CD14-positive monocyte (primary cell): ENCODE measurements at regions not wholly inside any gene's neighbourhood (a gene's known extent, or its start where the extent isn't known, plus 50 kb on each side); places are given as distances from the start of the nearest gene placed in this dataset.

Source experiments
- DNase-seq, 3 donors: peaks; one replicate each; pipeline ENCODE4 v3.0.0-alpha.2; 2011 to 2022
- H2AFZ ChIP-seq: 2 replicates; pipeline ENCODE4 v1.6.0; 2012; ENCODE audit warnings: mild to moderate bottlenecking, low read depth, low read length, inconsistent platforms; ENCODE audit not compliant: insufficient read depth, poor library complexity, severe bottlenecking
- H3K27ac ChIP-seq, 2 donors: 1 replicate in 1 of 2; 2 replicates in 1 of 2; pipeline ENCODE4 v1.5.1; 2012 to 2013; ENCODE audit warnings: low read length in 2 of 2, control low read depth in 1 of 2, inconsistent platforms in 1 of 2, low read depth in 1 of 2, mild to moderate bottlenecking in 1 of 2
- H3K27me3 ChIP-seq, 2 donors: one replicate each; pipeline versions ENCODE4 v1.6.0 to v1.6.1; 2011 to 2013; ENCODE audit warnings: low read length in 2 of 2; ENCODE audit not compliant: control insufficient read depth in 2 of 2, insufficient read depth in 2 of 2
- H3K36me3 ChIP-seq, 2 donors: replicated peaks in 1 of 2; 1 replicate in 1 of 2; 2 replicates in 1 of 2; pipeline versions ENCODE4 v1.5.1 to v1.6.1; 2012 to 2013; ENCODE audit warnings: low read length in 2 of 2, control low read depth in 1 of 2, inconsistent platforms in 1 of 2, mild to moderate bottlenecking in 1 of 2; ENCODE audit not compliant: insufficient read depth in 2 of 2, control insufficient read depth in 1 of 2
- H3K4me1 ChIP-seq, 2 donors: 1 replicate in 1 of 2; 2 replicates in 1 of 2; pipeline versions ENCODE4 v1.5.1 to v1.6.1; 2012 to 2013; ENCODE audit warnings: low read length in 2 of 2, control low read depth in 1 of 2, inconsistent platforms in 1 of 2, mild to moderate bottlenecking in 1 of 2, moderate library complexity in 1 of 2; ENCODE audit not compliant: insufficient read depth in 2 of 2, control insufficient read depth in 1 of 2
- H3K4me2 ChIP-seq: replicated peaks from 2 replicates; pipeline ENCODE3; 2012; ENCODE audit warnings: low read length, moderate library complexity, mild to moderate bottlenecking; ENCODE audit not compliant: poor library complexity, severe bottlenecking; ENCODE audit errors: extremely low read depth
- H3K4me3 ChIP-seq, 3 experiments: fragments of 200-600 bp in 1 of 3; sonication (generic) in 1 of 3; replicated peaks in 1 of 3; 1 replicate in 2 of 3; 2 replicates in 1 of 3; pipeline ENCODE4 v1.5.1; 2011 to 2013; ENCODE audit warnings: low read length in 3 of 3, mild to moderate bottlenecking in 3 of 3, control low read depth in 2 of 3, low read depth in 2 of 3, inconsistent platforms in 1 of 3, moderate library complexity in 1 of 3
- H3K79me2 ChIP-seq: 2 replicates; pipeline ENCODE4 v1.6.0; 2012; ENCODE audit warnings: mild to moderate bottlenecking, control low read depth, inconsistent platforms, low read length, moderate library complexity; ENCODE audit not compliant: insufficient read depth
- H3K9ac ChIP-seq: 2 replicates; pipeline ENCODE4 v1.6.0; 2017; ENCODE audit warnings: low read length, mild to moderate bottlenecking; ENCODE audit not compliant: insufficient read depth, poor library complexity, severe bottlenecking
- H3K9me3 ChIP-seq, 2 donors: replicated peaks in 1 of 2; 1 replicate in 1 of 2; 2 replicates in 1 of 2; pipeline versions ENCODE4 v1.5.1 to v1.6.1; 2012 to 2013; ENCODE audit warnings: low read length in 2 of 2, control low read depth in 1 of 2; ENCODE audit not compliant: control insufficient read depth in 1 of 2, insufficient read depth in 1 of 2
- H4K20me1 ChIP-seq: 2 replicates; pipeline ENCODE4 v1.6.0; 2012; ENCODE audit warnings: mild to moderate bottlenecking, low read length, control low read depth, moderate library complexity; ENCODE audit not compliant: insufficient read depth
- H3K27ac Mint-ChIP-seq, 7 donors: one replicate each; pipeline ENCODE4 v1.8.0; 2020; ENCODE audit warnings: mild to moderate bottlenecking in 7 of 7, mixed read lengths in 7 of 7, moderate library complexity in 6 of 7, inconsistent platforms in 2 of 7
- H3K27me3 Mint-ChIP-seq, 3 donors: one replicate each; pipeline ENCODE4 v1.8.0; 2021 to 2022; ENCODE audit warnings: low read depth in 3 of 3, mild to moderate bottlenecking in 3 of 3, mixed read lengths in 3 of 3, moderate library complexity in 3 of 3, inconsistent platforms in 1 of 3
- H3K36me3 Mint-ChIP-seq, 2 donors: one replicate each; pipeline ENCODE4 v1.8.0; 2020; ENCODE audit warnings: mixed read lengths in 2 of 2, inconsistent platforms in 1 of 2, mild to moderate bottlenecking in 1 of 2
- H3K4me1 Mint-ChIP-seq: one replicate; pipeline ENCODE4 v1.8.0; 2020; ENCODE audit warnings: mild to moderate bottlenecking, mixed read lengths
- H3K4me3 Mint-ChIP-seq, 2 donors: one replicate each; pipeline ENCODE4 v1.8.0; 2020; ENCODE audit warnings: mild to moderate bottlenecking in 2 of 2, mixed read lengths in 2 of 2, moderate library complexity in 1 of 2
- H3K9me3 Mint-ChIP-seq, 7 donors: one replicate each; pipeline ENCODE4 v1.8.0; 2020 to 2022; ENCODE audit warnings: mixed read lengths in 7 of 7, mild to moderate bottlenecking in 6 of 7, moderate library complexity in 6 of 7, inconsistent platforms in 2 of 7
- WGBS: methylation state at CpG from one replicate; pipeline ENCODE4 v1.1.5; 2013; ENCODE audit warnings: missing lambda C conversion rate; ENCODE audit not compliant: insufficient coverage; 5-methylcytosine and 5-hydroxymethylcytosine counted together
- intact Hi-C, 2 donors: fragments of 100-400 bp; cut with micrococcal nuclease; formaldehyde crosslinking; loops; one replicate each; pipeline versions ENCODE4 v1.15.0 to v1.15.1; 2023
- TF ChIP-seq, protein P1 (sequence below): fragments of 200-600 bp; IDR thresholded peaks from one replicate; pipeline ENCODE4 v1.8.0; 2022; ENCODE audit warnings: antibody characterized with exemption, mild to moderate bottlenecking

DNA sequence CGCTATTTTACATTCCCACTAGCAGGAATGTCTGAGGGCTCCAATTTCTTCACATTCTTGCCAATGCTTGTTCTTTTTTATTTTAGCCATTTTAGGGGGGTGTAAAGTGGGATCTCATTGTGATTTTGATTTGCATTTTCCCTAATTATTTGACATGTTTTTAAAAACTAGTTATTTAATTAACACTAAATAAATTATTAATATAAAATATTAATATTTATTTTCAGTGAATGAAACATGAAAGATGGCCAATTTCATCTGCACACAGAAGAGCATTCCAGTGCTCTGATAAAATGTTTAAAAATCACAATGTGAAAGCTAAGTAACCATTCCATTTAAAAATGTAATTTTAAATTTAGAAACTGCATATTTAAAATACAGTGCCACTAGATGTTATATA is 322.2 kb upstream of the ZNF521 start:
- no peak overlapping the region for H3K27ac Mint-ChIP-seq
- TF ChIP-seq, protein P1, sequence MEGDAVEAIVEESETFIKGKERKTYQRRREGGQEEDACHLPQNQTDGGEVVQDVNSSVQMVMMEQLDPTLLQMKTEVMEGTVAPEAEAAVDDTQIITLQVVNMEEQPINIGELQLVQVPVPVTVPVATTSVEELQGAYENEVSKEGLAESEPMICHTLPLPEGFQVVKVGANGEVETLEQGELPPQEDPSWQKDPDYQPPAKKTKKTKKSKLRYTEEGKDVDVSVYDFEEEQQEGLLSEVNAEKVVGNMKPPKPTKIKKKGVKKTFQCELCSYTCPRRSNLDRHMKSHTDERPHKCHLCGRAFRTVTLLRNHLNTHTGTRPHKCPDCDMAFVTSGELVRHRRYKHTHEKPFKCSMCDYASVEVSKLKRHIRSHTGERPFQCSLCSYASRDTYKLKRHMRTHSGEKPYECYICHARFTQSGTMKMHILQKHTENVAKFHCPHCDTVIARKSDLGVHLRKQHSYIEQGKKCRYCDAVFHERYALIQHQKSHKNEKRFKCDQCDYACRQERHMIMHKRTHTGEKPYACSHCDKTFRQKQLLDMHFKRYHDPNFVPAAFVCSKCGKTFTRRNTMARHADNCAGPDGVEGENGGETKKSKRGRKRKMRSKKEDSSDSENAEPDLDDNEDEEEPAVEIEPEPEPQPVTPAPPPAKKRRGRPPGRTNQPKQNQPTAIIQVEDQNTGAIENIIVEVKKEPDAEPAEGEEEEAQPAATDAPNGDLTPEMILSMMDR: no peak
- no CpG with 5 or more reads among the region's 1 CpG for WGBS
- Histone ChIP-seq H3K4me3 (no peak overlapping the region), H4K20me1 (no peaks in the 10 kb centered on the region), H3K79me2 (no peaks in the 10 kb centered on the region), H3K9ac (no peak overlapping the region), H3K9me3 (no peaks in the 10 kb centered on the region), H3K4me1 (no peaks in the 10 kb centered on the region), H3K36me3 (no peaks in the 10 kb centered on the region), H3K27ac (no peak overlapping the region), H2AFZ (no peak overlapping the region), H3K27me3 (no peaks in the 10 kb centered on the region), H3K4me2 (no peak overlapping the region)
- DNase-seq: no peak
- no peaks in the 10 kb centered on the region for H3K4me1 Mint-ChIP-seq
- no peaks in the 10 kb centered on the region for H3K36me3 Mint-ChIP-seq
- no peaks in the 10 kb centered on the region for H3K27me3 Mint-ChIP-seq
- peaks cover 0 to 8% (median 2%) of the 10 kb centered on the region in 7 donors for H3K9me3 Mint-ChIP-seq
- intact Hi-C loops: no loop called here
- no peak overlapping the region for H3K4me3 Mint-ChIP-seq

DNA sequence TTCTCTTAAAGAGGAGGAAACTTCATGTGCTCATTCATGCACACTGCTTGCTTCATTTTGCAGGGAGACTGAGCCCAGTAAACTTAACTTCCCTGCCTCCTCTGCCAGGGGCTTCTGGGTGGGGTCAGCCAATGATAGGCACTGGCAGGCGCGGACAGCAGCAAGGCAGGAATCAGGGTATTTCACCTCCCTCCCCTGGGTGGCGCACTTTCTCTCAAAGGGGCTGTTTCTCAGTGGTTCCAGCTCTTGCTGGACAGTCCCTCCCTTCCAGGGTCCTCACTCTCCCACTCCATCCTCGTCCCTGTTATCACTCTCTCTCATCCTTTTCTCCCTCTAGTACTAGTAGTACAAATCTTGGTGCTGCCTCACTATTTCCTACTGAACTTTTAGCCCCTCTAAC is 320.5 kb upstream of the ZNF521 start:
- Mint-ChIP-seq H3K9me3 (peaks cover 0 to 12% (median 2%) of the 10 kb centered on the region in 7 donors), H3K4me1 (no peaks in the 10 kb centered on the region), H3K36me3 (no peaks in the 10 kb centered on the region), H3K27me3 (peaks cover 0 to 2% (median 0%) of the 10 kb centered on the region in 3 donors), H3K4me3 (no peak overlapping the region), H3K27ac (no peak overlapping the region)
- no peaks in the 10 kb centered on the region for H3K4me1 ChIP-seq
- H4K20me1 ChIP-seq: no peaks in the 10 kb centered on the region
- DNase-seq: no peak
- no peak overlapping the region for H3K4me3 ChIP-seq
- intact Hi-C loops: no loop called here
- no peaks in the 10 kb centered on the region for H3K79me2 ChIP-seq
- H3K4me2 ChIP-seq: no peak overlapping the region
- WGBS: 95% methylated on average over 4 of the region's 4 CpGs
- no peaks in the 10 kb centered on the region for H3K36me3 ChIP-seq
- H3K27me3 ChIP-seq: no peaks in the 10 kb centered on the region
- H3K9me3 ChIP-seq: no peaks in the 10 kb centered on the region
- H3K9ac ChIP-seq: no peak overlapping the region
- TF ChIP-seq, protein P1: no peak
- H2AFZ ChIP-seq: no peak overlapping the region
- H3K27ac ChIP-seq: no peak overlapping the region
